ENCODE measurements at regions not wholly inside any gene's neighbourhood (a gene's known extent, or its start where the extent isn't known, plus 50 kb on each side); places are given as distances from the start of the nearest gene placed in this dataset.
"Not testable (repeated sequence)": the region's sequence is repeated elsewhere in the genome, so short reads cannot be mapped to it uniquely, and the experiment has no call there.

DNA sequence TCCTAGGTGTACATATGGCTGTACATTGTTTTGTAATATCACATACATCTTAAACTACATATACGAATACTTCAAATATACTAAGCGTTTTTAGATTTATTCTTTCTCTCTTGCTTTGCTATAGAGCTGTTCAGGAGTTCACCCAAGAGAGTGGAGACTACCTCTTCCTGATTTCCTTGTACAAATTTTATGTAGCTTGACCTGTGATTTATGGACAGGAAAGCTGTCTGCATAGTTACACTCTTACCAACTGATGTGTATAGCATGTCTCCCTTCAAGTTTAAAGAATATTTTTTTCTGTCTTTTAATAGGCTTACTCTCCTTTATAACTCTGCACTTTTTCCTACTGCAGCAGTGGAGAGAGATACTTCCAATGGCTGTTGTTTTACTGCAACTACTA is 428.7 kb downstream of the NDFIP2 start:
- no peak for DNase-seq

DNA sequence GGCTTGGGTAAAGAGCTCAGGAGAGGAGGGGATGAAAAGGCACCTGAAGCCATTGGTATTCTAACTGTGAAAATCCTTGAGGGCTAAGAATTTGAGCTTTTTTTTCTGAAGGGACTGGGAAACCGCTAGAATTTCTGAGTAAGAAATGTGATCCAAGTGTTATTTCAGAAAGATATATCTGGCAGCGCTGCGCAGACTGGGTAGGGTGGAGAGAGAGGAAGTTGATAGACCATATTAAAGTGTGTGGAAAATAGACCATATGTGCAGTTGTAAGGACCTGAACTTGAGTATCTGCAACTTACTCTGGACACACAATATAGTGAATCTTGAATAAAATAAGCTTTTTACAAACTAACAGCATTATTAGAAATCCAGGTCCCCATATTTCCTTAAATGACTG is 427.4 kb downstream of the NDFIP2 start:
- DNase-seq = no peak

DNA sequence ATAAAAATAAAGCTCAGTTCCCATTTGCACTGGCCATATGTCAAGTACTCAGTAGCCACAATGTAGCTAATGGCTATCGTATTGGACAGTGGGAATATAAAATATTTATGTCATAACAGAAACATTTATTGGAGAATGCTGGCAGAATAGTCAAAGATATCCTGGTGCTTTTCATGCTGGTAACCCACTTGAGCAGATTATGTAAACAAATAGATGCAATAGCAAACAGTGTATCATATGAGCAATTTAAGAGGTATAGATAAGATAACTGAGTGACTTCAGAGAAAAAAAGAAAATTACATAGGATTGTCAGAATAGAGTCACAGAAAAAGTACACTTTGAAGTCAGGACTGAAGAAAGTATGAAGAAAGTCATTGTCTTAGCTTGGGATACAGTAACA is 426.6 kb downstream of the NDFIP2 start:
- DNase-seq = no peak

DNA sequence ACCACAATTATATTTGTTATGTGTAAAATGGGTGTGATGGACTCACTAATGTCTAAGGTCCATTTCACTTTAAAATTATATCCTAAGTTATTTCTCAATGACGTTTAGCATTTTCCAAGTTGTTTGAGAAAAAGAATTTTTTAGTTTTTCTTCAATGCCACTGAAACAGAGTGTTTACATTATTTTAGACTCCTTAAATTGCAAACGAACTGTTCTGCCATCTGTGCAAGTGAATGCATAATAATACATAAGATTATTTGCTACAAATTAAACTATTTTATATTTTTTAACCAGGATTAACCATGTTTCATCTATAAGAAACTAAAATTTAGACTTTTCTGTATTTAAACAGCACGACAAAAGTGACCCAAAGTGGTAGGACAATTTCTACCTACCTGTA is 425.4 kb downstream of the NDFIP2 start:
- no peak for DNase-seq

DNA sequence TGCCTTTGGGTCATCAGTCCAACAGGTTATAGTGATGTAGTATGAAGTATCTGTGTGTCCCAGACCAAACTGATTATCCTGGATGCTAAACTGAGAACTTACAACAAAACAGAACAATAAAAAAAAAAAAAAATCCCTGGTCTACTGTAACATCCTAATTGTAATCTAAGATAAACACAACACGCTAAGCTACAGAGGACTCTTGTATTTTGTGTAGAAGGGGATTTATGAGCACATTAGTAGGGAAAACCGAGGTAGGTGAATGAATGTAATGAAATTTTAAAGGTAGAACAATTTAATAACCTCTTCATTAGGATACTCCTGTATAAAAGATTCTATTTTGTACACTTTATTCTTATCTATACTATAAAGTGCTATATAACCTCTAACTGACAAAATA is 424.1 kb downstream of the NDFIP2 start:
- DNase-seq = no peak

DNA sequence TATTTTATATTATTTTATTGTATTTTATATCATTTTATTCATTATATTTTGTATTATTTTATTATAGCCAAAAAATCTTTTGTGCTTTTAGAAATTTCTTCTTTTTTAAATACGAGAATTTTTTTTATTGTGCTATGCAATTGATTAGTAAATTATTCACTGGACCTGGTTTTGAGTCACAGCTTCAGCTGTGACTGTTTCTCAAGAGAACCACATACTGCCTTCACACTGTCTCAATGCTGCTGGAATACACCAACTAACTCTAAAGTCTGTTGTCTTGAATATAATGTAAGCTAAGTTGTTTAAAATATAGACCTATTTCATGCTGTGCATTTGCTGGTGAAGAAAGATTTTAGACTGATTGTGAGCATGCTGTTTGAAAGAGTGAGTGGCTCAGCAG is 423.6 kb downstream of the NDFIP2 start:
- DNase-seq = no peak

DNA sequence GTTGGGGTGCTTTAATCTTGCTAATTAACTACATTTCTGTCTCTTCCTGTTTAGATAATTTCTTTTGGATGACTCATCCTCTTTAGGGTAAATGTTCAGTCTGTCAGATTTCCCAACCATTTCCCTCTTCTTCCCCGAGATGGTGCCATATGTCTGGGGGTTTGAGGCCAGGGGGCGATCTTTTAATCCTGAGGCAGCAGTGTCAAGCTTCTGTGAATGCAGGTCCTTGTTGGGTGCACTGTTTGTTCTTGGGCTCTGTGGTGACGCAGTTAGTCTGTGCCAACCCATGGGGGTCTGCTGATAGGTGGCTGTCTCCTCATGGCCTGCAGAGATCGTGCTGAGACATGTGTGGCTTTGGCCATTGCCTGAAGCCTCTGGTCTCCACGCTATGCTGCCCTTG is 420.4 kb downstream of the NDFIP2 start:
- DNase-seq = no peak

DNA sequence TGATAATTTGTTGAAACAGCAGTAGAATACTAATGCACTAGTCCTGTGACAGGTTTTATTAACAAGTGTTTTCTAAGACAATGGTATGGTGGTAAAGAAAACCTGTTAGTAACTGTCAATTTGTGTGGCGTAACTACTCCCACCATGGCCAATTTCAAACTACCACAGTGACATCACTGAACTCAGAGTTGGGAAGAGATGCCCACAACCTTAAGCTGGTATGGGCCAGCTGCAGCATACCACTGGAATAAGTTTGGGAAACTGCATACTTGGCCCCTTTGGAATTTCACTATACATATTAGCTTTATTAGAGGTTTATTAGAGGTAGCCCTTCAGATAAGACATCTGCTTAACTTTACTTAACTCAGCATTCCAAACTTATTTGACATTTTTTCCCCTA is 419.4 kb downstream of the NDFIP2 start:
- no peak for DNase-seq

DNA sequence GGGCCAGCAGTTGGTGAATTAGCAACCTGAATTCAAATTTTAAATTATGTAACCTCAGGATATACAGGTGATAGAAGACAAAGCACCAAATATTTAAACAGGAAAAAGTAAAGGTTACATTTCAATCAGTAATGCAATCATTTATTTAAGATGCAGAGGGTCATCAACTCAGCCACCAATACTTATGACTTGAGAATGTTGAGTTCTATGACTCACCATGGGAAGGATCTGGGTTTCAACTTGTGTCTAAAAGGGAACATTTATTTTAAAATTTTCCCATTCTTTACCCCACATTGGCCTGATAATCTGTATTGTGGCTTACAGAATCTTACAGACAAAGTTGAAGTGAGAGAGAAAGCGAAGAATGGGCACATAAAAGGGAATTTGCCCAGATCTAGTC is 418.0 kb downstream of the NDFIP2 start:
- no peak for DNase-seq

DNA sequence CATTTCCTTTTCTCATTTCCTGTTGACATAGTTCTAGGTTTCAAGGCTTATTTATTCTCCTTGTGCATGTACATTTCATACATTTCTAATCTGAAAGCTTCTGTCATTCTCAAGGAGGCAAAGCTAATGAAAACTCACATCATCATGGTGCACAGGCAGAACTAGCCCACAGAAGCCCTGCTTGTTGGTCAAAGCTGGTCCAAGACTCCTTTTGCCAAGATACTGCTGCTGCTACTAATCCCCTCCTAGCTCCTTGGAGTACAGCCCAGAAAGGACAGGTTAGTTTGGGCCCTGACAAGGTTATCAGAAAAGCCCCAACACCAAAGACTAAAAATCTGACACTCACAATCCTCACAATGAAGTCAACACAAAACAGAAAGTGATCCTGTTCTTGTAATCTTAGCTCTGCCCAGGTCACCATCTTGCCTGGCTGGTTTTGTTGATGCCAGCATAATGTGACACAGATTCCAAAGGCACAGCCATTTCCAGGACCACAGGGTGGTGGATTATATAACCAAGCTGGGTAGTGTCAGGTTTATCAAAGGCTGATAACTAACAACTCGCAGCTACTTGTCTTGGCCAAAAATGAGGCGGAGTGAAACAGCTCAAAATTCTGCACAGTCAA is 417.4 kb downstream of the NDFIP2 start:
- DNase-seq = no peak

DNA sequence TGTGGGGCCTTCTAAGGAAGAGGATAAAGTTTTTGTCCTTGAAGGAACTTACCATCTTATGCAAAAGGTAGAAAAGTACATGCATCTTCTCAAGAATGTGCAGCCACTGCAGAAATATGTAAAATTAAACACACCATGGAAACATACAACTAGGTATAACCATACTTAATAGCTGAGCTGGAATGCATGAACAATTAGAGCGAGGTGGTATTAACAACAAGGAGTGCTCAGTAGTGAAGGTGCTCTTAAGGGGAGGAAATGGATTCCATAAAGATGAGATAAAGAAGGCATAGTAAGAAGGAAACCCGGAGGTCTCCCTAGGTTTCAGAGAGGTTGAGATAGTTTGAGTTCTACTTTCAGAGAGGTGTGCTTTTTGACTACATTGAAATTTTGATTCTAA is 415.9 kb downstream of the NDFIP2 start:
- DNase-seq = no peak

DNA sequence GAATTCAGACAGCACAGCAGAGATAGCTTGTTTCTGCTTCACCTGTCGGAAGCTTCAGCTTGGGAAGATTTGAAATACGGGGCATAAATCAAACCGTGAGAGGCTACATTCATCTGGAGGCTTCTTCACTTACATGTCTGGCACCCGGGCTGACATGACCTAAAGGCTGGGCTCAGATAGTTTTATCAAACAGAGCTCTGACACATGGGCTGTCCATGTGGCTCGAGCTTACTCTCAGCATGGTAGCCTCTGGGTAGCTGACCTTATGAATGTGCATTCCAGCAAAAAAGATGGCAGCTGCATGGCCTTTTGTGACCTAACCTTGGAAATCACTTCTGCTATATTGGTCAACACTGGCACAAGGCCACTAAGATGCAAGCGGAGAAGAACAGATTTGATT is 414.5 kb downstream of the NDFIP2 start:
- no peak for DNase-seq

DNA sequence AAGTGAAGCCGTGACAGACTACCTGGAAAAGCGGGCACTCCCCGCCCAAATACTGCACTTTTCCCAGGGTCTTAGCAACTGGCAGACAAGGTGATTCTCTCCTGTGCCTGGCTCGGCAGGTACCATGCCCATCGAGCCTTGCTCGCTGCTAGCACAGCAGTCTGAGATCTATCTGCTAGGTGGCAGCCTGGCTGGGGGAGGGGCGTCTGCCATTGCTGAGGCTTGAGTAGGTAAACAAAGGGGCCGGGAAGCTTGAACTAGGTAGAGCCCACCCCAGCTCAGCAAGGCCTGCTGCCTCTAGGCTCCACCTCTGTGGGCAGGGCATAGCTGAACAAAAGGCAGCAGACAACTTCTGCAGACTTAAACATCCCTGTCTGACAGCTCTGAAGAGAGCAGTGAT is 406.3 kb downstream of the NDFIP2 start:
- DNase-seq = not testable (repeated sequence)

DNA sequence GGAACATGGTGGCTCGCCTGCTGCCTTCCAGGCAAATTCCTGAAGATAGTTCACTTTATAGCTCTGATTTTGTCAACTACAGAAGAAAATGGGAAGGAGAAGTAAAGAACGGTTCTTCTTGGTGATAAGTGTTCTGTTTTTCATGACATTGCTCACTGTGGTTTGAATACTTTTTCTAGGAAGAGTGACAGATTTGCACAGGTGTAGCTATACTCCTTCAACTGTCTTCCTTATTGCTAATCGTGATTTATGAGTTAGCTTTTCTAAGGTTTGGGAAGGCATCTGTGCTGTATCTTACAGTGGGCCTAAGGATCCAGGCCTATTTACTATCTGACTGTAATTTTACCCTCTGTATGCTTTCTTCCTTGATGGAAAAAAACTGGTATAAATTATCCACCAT is 405.6 kb downstream of the NDFIP2 start:
- no peak for DNase-seq

DNA sequence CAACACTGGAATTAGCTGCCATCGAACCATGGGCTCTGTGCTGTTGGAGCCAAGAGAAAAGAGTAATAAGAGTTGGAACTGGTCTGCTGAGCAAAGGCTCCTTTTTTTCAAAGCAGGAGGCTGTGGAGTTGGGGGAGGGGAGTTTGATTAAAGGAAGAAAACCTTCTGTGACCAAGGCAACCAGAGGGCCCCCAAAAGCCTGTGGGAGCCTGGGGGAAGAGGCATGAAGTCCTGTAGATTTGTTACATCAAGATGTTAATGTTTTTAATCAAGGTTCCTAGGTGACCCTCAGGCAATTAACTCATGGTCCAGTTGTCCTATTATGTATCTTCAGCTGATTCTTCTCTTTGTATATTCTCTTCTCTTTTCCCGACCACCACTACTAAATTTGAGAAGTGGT is 403.9 kb downstream of the NDFIP2 start:
- no peak for DNase-seq

DNA sequence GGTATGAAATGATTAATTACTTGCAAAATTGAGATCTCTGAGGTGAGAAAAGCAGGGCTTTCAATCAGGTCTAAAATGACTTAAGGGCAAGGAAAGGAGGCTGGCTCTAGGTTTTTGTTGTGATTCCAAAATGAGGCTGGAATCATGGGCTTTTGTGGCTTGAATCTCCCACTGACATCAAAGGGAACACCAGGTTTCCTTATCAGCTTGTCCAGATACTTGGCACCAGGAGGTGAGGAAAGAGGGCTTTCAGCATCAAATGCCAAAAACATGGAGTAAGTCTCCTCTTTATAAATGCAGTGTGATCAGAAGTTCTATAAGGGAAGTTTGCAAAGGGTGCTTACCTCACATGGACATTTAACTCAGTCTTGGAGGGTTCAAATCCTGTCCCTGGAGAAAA is 402.3 kb downstream of the NDFIP2 start:
- DNase-seq = no peak

DNA sequence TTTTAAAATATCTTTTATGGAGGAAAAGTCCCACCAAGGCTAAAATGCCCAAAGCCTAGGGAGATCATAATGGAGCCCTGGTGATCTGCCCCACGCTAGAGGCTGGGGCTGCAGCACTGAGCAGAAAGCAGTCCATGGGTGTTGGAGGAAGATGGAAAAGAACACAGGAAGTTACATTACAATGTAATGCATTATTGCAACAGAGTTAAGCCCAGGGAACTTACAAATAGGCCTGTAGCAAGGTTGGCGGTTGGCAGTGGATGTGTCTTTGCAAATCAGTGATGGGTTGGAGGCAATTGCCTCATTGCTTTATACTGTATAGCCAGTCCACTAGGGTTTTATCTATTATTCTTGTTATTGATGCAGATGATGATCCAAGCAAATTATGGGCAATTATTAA is 399.9 kb downstream of the NDFIP2 start:
- DNase-seq = no peak

DNA sequence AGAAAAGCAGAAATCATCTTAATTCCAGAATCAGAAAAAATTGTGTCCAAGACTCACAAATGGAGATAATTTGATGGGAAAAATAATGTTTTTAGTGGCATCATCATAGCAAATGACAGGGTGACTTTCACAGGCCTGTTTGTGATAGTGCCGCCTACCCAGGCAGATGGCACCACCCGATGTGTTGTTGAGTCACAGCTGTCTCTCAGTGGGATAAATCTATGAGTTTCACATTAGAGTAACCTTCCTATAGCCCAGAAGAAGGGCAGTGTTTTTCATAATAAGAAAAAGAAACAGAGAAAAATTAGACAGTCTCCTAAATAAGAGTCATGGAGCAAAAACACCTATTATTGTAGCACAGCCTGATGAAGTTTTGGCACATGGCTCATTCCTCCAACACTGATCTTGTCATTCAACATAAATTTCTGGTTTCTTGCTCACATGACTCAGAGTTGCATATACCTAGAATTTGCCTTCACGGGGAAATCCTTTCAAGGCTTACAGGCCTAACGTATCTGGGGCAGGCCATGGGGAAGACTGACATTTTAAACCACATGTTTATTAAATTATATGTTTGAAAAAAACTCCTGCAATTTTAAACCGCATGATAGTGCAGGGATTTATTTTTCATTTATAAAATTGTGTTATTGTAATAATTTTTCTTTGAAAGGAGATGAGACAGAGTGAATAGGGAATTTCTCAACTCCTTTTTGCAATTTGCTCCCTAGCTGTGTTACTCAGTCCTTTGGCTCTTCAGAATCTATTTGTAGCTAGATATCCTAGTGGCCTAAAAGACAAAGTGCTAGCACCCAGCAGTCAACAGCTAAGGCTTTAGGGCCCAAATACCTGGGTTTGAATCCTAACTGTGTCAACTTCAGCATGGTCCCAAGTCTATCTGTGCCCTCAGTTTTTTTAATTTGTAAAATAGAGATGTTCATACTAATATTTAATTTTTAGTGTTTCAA is 393.7 kb downstream of the NDFIP2 start:
- no peak for DNase-seq

DNA sequence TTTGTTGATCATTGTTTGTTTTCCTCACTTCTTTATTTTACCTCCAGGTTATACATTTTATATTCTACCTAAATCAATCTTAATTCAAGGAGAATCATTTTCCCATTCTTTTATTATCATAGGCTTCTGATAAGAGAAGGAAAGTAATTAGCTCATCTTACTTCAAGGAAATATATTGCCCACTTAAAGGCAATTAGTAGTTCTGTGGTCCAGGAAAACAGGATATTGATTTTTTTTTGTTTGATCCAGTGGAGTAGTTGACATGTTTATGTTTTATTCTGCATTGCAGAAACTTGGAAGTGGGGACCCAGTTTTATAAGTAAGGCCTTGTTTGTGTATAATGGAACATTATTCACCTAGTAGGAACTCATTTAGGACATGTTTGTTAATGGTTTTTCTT is 390.6 kb downstream of the NDFIP2 start:
- no peak for DNase-seq

DNA sequence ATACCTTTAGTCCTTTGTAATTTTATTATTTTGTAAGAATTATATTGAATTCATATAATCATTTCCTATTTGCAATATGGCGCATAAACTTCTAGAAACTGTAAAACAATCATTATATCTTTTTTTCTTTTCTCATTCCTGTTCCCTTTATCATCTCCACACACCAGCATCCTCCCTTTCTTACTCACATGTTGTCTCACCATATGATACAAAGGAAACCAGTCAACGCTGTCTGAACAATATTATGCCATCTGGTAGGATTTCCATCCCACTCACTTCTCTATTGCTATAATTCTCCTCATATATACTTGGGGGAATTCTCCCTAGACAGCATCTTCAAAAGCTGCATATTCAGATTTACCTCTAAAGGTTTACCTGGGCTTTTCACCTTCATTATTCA is 389.8 kb downstream of the NDFIP2 start:
- DNase-seq = no peak

DNA sequence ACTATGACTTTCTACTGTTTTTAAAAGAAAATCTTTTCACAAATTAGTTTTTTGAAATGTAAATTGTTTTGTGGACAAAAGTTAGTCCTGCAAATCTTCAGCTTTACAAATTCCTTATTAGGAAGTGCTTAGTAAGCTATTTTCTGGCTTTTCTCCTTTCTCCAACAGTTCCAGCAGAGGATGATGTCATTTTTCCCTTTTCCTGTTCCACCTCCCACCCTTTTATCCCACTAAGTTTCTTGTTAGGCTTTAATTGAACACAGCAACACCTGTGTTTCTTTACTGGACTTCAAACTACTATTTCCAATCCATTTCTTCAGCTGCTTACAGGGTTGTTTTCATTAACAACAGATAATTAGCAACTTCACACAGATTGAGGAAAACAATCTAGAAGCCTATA is 389.2 kb downstream of the NDFIP2 start:
- DNase-seq = no peak

DNA sequence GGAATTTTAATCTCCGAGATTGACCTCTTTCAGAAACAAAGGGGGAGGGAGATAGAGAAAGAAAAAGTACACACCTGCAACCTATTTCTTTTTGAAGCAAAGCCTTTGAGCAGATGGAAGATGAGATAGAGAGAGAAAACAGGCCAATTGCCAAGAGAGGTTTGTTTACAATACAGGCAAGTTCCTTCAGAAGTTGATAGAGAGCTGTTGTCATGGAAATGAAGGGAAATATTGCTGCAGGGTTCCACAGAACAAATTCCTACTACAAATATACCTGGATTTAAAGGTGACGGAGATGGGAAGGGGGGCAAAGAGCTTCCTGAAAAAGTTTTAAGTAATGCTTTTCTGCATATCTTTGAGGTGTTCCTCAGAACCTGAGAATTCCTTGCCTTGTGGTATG is 388.4 kb downstream of the NDFIP2 start:
- no peak for DNase-seq

DNA sequence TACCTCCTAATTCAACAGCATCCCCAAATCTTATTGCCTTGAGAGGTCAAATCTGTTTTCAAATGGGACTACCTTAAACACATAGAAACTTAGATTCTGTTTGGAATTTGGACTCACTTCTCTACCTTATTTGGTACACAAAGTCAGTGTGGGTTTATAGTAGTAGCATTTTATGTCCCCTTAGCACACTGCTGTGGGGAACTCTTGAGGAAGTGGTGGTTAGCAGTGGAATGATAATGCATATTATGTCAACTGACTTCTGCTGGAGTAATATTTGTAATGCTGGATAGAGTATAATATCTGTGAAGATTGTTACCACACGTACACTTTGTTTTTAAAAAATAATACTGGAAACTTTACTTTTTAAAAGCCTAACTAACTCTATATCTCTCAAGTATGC is 386.3 kb downstream of the NDFIP2 start:
- no peak for DNase-seq

DNA sequence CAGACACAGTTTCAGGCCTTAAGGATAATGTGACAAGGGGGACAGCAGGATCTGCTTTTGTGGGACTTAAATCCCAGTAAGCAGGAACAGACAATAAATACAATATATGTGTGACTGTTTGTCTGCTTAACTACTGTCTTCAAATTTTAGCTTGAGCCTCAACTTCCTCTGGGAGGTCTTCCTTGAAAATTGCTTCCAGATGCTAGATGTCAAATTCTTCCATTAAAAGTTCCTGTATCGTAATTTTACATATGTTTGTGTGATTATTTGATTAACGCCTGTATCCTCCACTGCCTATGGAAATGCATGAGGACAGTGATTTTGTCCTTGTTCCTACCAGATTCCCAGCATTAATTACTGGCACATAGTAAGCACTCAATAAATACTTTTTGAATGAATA is 385.5 kb downstream of the NDFIP2 start:
- no peak for DNase-seq

DNA sequence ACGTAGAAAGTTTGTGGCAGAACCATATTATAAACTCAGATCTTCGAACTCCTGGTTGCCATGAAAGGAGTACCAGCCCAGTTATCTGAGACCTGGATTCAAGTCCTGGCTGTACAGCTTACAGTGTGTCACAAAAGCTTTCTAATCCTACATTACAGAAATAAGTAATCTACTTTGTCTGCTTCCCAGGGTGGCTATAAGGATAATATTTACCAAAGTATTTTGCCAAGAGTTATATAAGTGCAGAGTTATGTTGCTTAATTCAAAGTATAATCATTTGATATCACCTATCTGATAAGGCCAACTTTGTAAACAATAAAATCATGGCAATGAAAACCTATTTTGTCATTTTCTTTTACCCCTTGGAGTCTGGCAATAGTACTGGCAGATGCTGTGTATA is 381.6 kb downstream of the NDFIP2 start:
- DNase-seq = no peak

Measured in NCI-H2081 treated with DMSO at 0.1 percent for 48 hours (cell line).